ENCODE measurements at regions not wholly inside any gene's neighbourhood (a gene's known extent, or its start where the extent isn't known, plus 50 kb on each side); places are given as distances from the start of the nearest gene placed in this dataset.

GRCh38 chr6:92496527-92496926 is 922.8 kb downstream of the EPHA7 start:
- no peaks in the 10 kb centered on the region for H3K36me3 ChIP-seq (ENCODE audit: control insufficient read depth in 4 of 4, insufficient read depth in 4 of 4, low read length in 3 of 4)
- H3K4me3 ChIP-seq (ENCODE audit: control insufficient read depth in 1 of 7, extremely low read depth in 1 of 7, insufficient read depth in 4 of 7, low read depth in 2 of 7, low read length in 6 of 7): no peak overlapping the region
- POLR2A ChIA-PET: no interaction called here
- no peak overlapping the region for H3K27ac ChIP-seq (ENCODE audit: insufficient read depth in 1 of 2, low read depth in 1 of 2, low read length in 2 of 2, poor library complexity in 1 of 2, severe bottlenecking in 2 of 2)
- 94% methylated on average over 3 of the region's 4 CpGs for WGBS (ENCODE audit: insufficient coverage)
- CTCF ChIA-PET: no interaction called here
- H3K27me3 ChIP-seq (replicated peaks in 2 of 5; ENCODE audit: control insufficient read depth in 4 of 5, insufficient read depth in 5 of 5, low read length in 4 of 5): no peaks in the 10 kb centered on the region
- no peaks in the 10 kb centered on the region for H3K4me1 ChIP-seq (ENCODE audit: control extremely low read depth in 1 of 4, control insufficient read depth in 4 of 4, insufficient read depth in 4 of 4, low read length in 3 of 4)
- DNase-seq: no peak
- H3K9me3 ChIP-seq (ENCODE audit: control extremely low read depth in 1 of 5, control insufficient read depth in 4 of 5, insufficient read depth in 2 of 5, low read depth in 1 of 5, low read length in 4 of 5): no peaks in the 10 kb centered on the region

- Histone ChIP-seq H3K36me3 (ENCODE audit: control insufficient read depth in 4 of 4, insufficient read depth in 4 of 4, low read length in 3 of 4) (no peaks in the 10 kb centered on the region), H3K9me3 (ENCODE audit: control extremely low read depth in 1 of 5, control insufficient read depth in 4 of 5, insufficient read depth in 2 of 5, low read depth in 1 of 5, low read length in 4 of 5) (no peaks in the 10 kb centered on the region), H3K4me3 (ENCODE audit: control insufficient read depth in 1 of 7, extremely low read depth in 1 of 7, insufficient read depth in 4 of 7, low read depth in 2 of 7, low read length in 6 of 7) (no peak overlapping the region), H3K27me3 (replicated peaks in 2 of 5; ENCODE audit: control insufficient read depth in 4 of 5, insufficient read depth in 5 of 5, low read length in 4 of 5) (no peaks in the 10 kb centered on the region), H3K27ac (ENCODE audit: insufficient read depth in 1 of 2, low read depth in 1 of 2, low read length in 2 of 2, poor library complexity in 1 of 2, severe bottlenecking in 2 of 2) (no peak overlapping the region), H3K4me1 (ENCODE audit: control extremely low read depth in 1 of 4, control insufficient read depth in 4 of 4, insufficient read depth in 4 of 4, low read length in 3 of 4) (no peaks in the 10 kb centered on the region)
- CTCF ChIA-PET: no interaction called here
- POLR2A ChIA-PET: no interaction called here
- DNase-seq: no peak
- WGBS (ENCODE audit: insufficient coverage): no CpG with 5 or more reads among the region's 1 CpG
Observed at GRCh38 chr6:92495242-92495641, 924.1 kb downstream of the EPHA7 start.

- CTCF ChIA-PET: no interaction called here
- Histone ChIP-seq H3K27ac (ENCODE audit: insufficient read depth in 1 of 2, low read depth in 1 of 2, low read length in 2 of 2, poor library complexity in 1 of 2, severe bottlenecking in 2 of 2) (no peak overlapping the region), H3K36me3 (ENCODE audit: control insufficient read depth in 4 of 4, insufficient read depth in 4 of 4, low read length in 3 of 4) (no peaks in the 10 kb centered on the region), H3K27me3 (replicated peaks in 2 of 5; ENCODE audit: control insufficient read depth in 4 of 5, insufficient read depth in 5 of 5, low read length in 4 of 5) (no peaks in the 10 kb centered on the region), H3K4me1 (ENCODE audit: control extremely low read depth in 1 of 4, control insufficient read depth in 4 of 4, insufficient read depth in 4 of 4, low read length in 3 of 4) (no peaks in the 10 kb centered on the region), H3K9me3 (ENCODE audit: control extremely low read depth in 1 of 5, control insufficient read depth in 4 of 5, insufficient read depth in 2 of 5, low read depth in 1 of 5, low read length in 4 of 5) (no peaks in the 10 kb centered on the region), H3K4me3 (ENCODE audit: control insufficient read depth in 1 of 7, extremely low read depth in 1 of 7, insufficient read depth in 4 of 7, low read depth in 2 of 7, low read length in 6 of 7) (no peak overlapping the region)
- WGBS (ENCODE audit: insufficient coverage): no CpG with 5 or more reads among the region's 4 CpGs
- no peak for DNase-seq
- POLR2A ChIA-PET: no interaction called here
Observed at GRCh38 chr6:92485487-92485886, 933.9 kb downstream of the EPHA7 start.

GRCh38 chr6:92479831-92480230 is 939.5 kb downstream of the EPHA7 start:
- POLR2A ChIA-PET: no interaction called here
- no peak overlapping the region for H3K27ac ChIP-seq (ENCODE audit: insufficient read depth in 1 of 2, low read depth in 1 of 2, low read length in 2 of 2, poor library complexity in 1 of 2, severe bottlenecking in 2 of 2)
- no peak for DNase-seq
- CTCF ChIA-PET: no interaction called here
- H3K9me3 ChIP-seq (ENCODE audit: control extremely low read depth in 1 of 5, control insufficient read depth in 4 of 5, insufficient read depth in 2 of 5, low read depth in 1 of 5, low read length in 4 of 5): no peaks in the 10 kb centered on the region
- no peaks in the 10 kb centered on the region for H3K36me3 ChIP-seq (ENCODE audit: control insufficient read depth in 4 of 4, insufficient read depth in 4 of 4, low read length in 3 of 4)
- H3K4me3 ChIP-seq (ENCODE audit: control insufficient read depth in 1 of 7, extremely low read depth in 1 of 7, insufficient read depth in 4 of 7, low read depth in 2 of 7, low read length in 6 of 7): no peak overlapping the region
- 80% methylated on average over 1 of the region's 1 CpG for WGBS (ENCODE audit: insufficient coverage)
- H3K27me3 ChIP-seq (replicated peaks in 2 of 5; ENCODE audit: control insufficient read depth in 4 of 5, insufficient read depth in 5 of 5, low read length in 4 of 5): no peaks in the 10 kb centered on the region
- no peaks in the 10 kb centered on the region for H3K4me1 ChIP-seq (ENCODE audit: control extremely low read depth in 1 of 4, control insufficient read depth in 4 of 4, insufficient read depth in 4 of 4, low read length in 3 of 4)

GRCh38 chr6:92473056-92473455 is 946.3 kb downstream of the EPHA7 start:
- DNase-seq: no peak
- no peak overlapping the region for H3K27ac ChIP-seq (ENCODE audit: insufficient read depth in 1 of 2, low read depth in 1 of 2, low read length in 2 of 2, poor library complexity in 1 of 2, severe bottlenecking in 2 of 2)
- H3K4me1 ChIP-seq (ENCODE audit: control extremely low read depth in 1 of 4, control insufficient read depth in 4 of 4, insufficient read depth in 4 of 4, low read length in 3 of 4): no peaks in the 10 kb centered on the region
- H3K4me3 ChIP-seq (ENCODE audit: control insufficient read depth in 1 of 7, extremely low read depth in 1 of 7, insufficient read depth in 4 of 7, low read depth in 2 of 7, low read length in 6 of 7): no peak overlapping the region
- POLR2A ChIA-PET: no interaction called here
- H3K36me3 ChIP-seq (ENCODE audit: control insufficient read depth in 4 of 4, insufficient read depth in 4 of 4, low read length in 3 of 4): no peaks in the 10 kb centered on the region
- H3K27me3 ChIP-seq (replicated peaks in 2 of 5; ENCODE audit: control insufficient read depth in 4 of 5, insufficient read depth in 5 of 5, low read length in 4 of 5): no peaks in the 10 kb centered on the region
- H3K9me3 ChIP-seq (ENCODE audit: control extremely low read depth in 1 of 5, control insufficient read depth in 4 of 5, insufficient read depth in 2 of 5, low read depth in 1 of 5, low read length in 4 of 5): no peaks in the 10 kb centered on the region
- CTCF ChIA-PET: no interaction called here

- CTCF ChIA-PET: no interaction called here
- Histone ChIP-seq H3K4me3 (ENCODE audit: control insufficient read depth in 1 of 7, extremely low read depth in 1 of 7, insufficient read depth in 4 of 7, low read depth in 2 of 7, low read length in 6 of 7) (no peak overlapping the region), H3K9me3 (ENCODE audit: control extremely low read depth in 1 of 5, control insufficient read depth in 4 of 5, insufficient read depth in 2 of 5, low read depth in 1 of 5, low read length in 4 of 5) (peaks cover 0 to 3% (median 0%) of the 10 kb centered on the region in 5 experiments), H3K27me3 (replicated peaks in 2 of 5; ENCODE audit: control insufficient read depth in 4 of 5, insufficient read depth in 5 of 5, low read length in 4 of 5) (no peaks in the 10 kb centered on the region), H3K27ac (ENCODE audit: insufficient read depth in 1 of 2, low read depth in 1 of 2, low read length in 2 of 2, poor library complexity in 1 of 2, severe bottlenecking in 2 of 2) (no peak overlapping the region), H3K4me1 (ENCODE audit: control extremely low read depth in 1 of 4, control insufficient read depth in 4 of 4, insufficient read depth in 4 of 4, low read length in 3 of 4) (no peaks in the 10 kb centered on the region), H3K36me3 (ENCODE audit: control insufficient read depth in 4 of 4, insufficient read depth in 4 of 4, low read length in 3 of 4) (no peaks in the 10 kb centered on the region)
- POLR2A ChIA-PET: no interaction called here
- 100% methylated on average over 1 of the region's 4 CpGs for WGBS (ENCODE audit: insufficient coverage)
- no peak for DNase-seq
Observed at GRCh38 chr6:92469186-92469828, 950.1 kb downstream of the EPHA7 start.

- Histone ChIP-seq H3K27ac (ENCODE audit: insufficient read depth in 1 of 2, low read depth in 1 of 2, low read length in 2 of 2, poor library complexity in 1 of 2, severe bottlenecking in 2 of 2) (no peak overlapping the region), H3K36me3 (ENCODE audit: control insufficient read depth in 4 of 4, insufficient read depth in 4 of 4, low read length in 3 of 4) (no peaks in the 10 kb centered on the region), H3K9me3 (ENCODE audit: control extremely low read depth in 1 of 5, control insufficient read depth in 4 of 5, insufficient read depth in 2 of 5, low read depth in 1 of 5, low read length in 4 of 5) (peaks cover 0 to 3% (median 0%) of the 10 kb centered on the region in 5 experiments), H3K4me3 (ENCODE audit: control insufficient read depth in 1 of 7, extremely low read depth in 1 of 7, insufficient read depth in 4 of 7, low read depth in 2 of 7, low read length in 6 of 7) (no peak overlapping the region), H3K27me3 (replicated peaks in 2 of 5; ENCODE audit: control insufficient read depth in 4 of 5, insufficient read depth in 5 of 5, low read length in 4 of 5) (no peaks in the 10 kb centered on the region), H3K4me1 (ENCODE audit: control extremely low read depth in 1 of 4, control insufficient read depth in 4 of 4, insufficient read depth in 4 of 4, low read length in 3 of 4) (no peaks in the 10 kb centered on the region)
- ChIA-PET CTCF (no interaction called here), POLR2A (no interaction called here)
- DNase-seq: no peak
Observed at GRCh38 chr6:92468066-92468465, 951.3 kb downstream of the EPHA7 start.

Data from common myeloid progenitor, CD34-positive (primary cell).